H9 (cell line): ENCODE measurements at regions not wholly inside any gene's neighbourhood (a gene's known extent, or its start where the extent isn't known, plus 50 kb on each side); places are given as distances from the start of the nearest gene placed in this dataset.

ENCODE experiments used
- DNase-seq: peaks from one replicate; pipeline ENCODE4 v3.0.0-alpha.2; 2017
- H2AFZ ChIP-seq: one replicate; pipeline ENCODE4 v1.6.1; 2013; ENCODE audit warnings: mild to moderate bottlenecking, low read length, control low read depth, moderate library complexity
- H2AK5ac ChIP-seq: 2 replicates; pipeline ENCODE4 v1.6.1; 2013; ENCODE audit warnings: low read length, control low read depth, mixed read lengths; ENCODE audit not compliant: insufficient read length
- H2BK120ac ChIP-seq: one replicate; pipeline ENCODE4 v1.6.1; 2013; ENCODE audit warnings: low read depth, mild to moderate bottlenecking, low read length, control low read depth, inconsistent platforms; ENCODE audit not compliant: poor library complexity, severe bottlenecking
- H2BK12ac ChIP-seq: 2 replicates; pipeline ENCODE4 v1.6.1; 2013; ENCODE audit warnings: low read length, control low read depth, mixed read lengths, low read depth; ENCODE audit not compliant: insufficient read length
- H2BK15ac ChIP-seq: 2 replicates; pipeline ENCODE4 v1.6.1; 2013; ENCODE audit warnings: low read depth, low read length, control low read depth
- H2BK20ac ChIP-seq: one replicate; pipeline ENCODE4 v1.6.1; 2013; ENCODE audit warnings: low read depth, mild to moderate bottlenecking, low read length, control low read depth, inconsistent platforms; ENCODE audit not compliant: poor library complexity, severe bottlenecking
- H2BK5ac ChIP-seq: 2 replicates; pipeline ENCODE4 v1.6.1; 2013; ENCODE audit warnings: low read length, control low read depth, mixed read lengths; ENCODE audit not compliant: insufficient read length
- H3K14ac ChIP-seq: 2 replicates; pipeline ENCODE4 v1.6.1; 2013; ENCODE audit warnings: low read length, control low read depth; ENCODE audit not compliant: insufficient read depth
- H3K18ac ChIP-seq: 2 replicates; pipeline ENCODE4 v1.6.1; 2013; ENCODE audit warnings: low read depth, mild to moderate bottlenecking, mixed read lengths, low read length, control low read depth; ENCODE audit not compliant: insufficient read length
- H3K23ac ChIP-seq: 2 replicates; pipeline ENCODE4 v1.6.1; 2013; ENCODE audit warnings: low read length, control low read depth, mixed read lengths, low read depth; ENCODE audit not compliant: insufficient read length
- H3K23me2 ChIP-seq: 2 replicates; pipeline ENCODE4 v1.6.1; 2013; ENCODE audit warnings: low read depth, mild to moderate bottlenecking, mixed read lengths, low read length, control low read depth; ENCODE audit not compliant: insufficient read length, poor library complexity, severe bottlenecking
- H3K27ac ChIP-seq: 2 replicates; pipeline ENCODE4 v1.5.1; 2013; ENCODE audit warnings: low read length, control low read depth, mixed read lengths, low read depth; ENCODE audit not compliant: insufficient read length
- H3K27me3 ChIP-seq: 2 replicates; pipeline ENCODE4 v1.6.1; 2013; ENCODE audit warnings: low read length, control low read depth, inconsistent platforms; ENCODE audit not compliant: insufficient read depth
- H3K4ac ChIP-seq: 2 replicates; pipeline ENCODE4 v1.6.1; 2013; ENCODE audit warnings: low read depth, mild to moderate bottlenecking, control low read depth, inconsistent platforms, low read length, moderate library complexity
- H3K4me1 ChIP-seq: 2 replicates; pipeline ENCODE4 v1.6.1; 2013; ENCODE audit warnings: low read length, control low read depth, inconsistent platforms; ENCODE audit not compliant: insufficient read depth
- H3K4me2 ChIP-seq: 2 replicates; pipeline ENCODE4 v1.6.1; 2013; ENCODE audit warnings: low read length, control low read depth, mixed read lengths; ENCODE audit not compliant: insufficient read length, insufficient read depth
- H3K56ac ChIP-seq: 2 replicates; pipeline ENCODE4 v1.6.1; 2013; ENCODE audit warnings: low read depth, mild to moderate bottlenecking, mixed read lengths, low read length, control low read depth; ENCODE audit not compliant: insufficient read length
- H3K79me1 ChIP-seq: 2 replicates; pipeline ENCODE4 v1.6.1; 2013; ENCODE audit warnings: low read depth, mild to moderate bottlenecking, moderate library complexity, low read length, control low read depth, inconsistent platforms; ENCODE audit not compliant: insufficient read depth, poor library complexity, severe bottlenecking
- H3K79me2 ChIP-seq: 2 replicates; pipeline ENCODE4 v1.6.1; 2013; ENCODE audit warnings: low read length, control low read depth, inconsistent platforms; ENCODE audit not compliant: insufficient read depth
- H3K9ac ChIP-seq: 2 replicates; pipeline ENCODE4 v1.6.1; 2013; ENCODE audit warnings: low read length, control low read depth, mixed read lengths; ENCODE audit not compliant: insufficient read length; ENCODE audit errors: extremely low read depth
- H3K9me3 ChIP-seq: one replicate; pipeline ENCODE4 v1.6.1; 2013; ENCODE audit warnings: low read depth, low read length, inconsistent platforms; ENCODE audit not compliant: control insufficient read depth
- H3T11ph ChIP-seq: one replicate; pipeline ENCODE4 v1.6.1; 2013; ENCODE audit warnings: mild to moderate bottlenecking, low read length, control low read depth, inconsistent platforms
- H4K20me1 ChIP-seq: one replicate; pipeline ENCODE4 v1.6.1; 2013; ENCODE audit not compliant: control insufficient read depth, insufficient read length, insufficient read depth
- H4K5ac ChIP-seq: 2 replicates; pipeline ENCODE4 v1.6.1; 2013; ENCODE audit warnings: low read depth, mild to moderate bottlenecking, mixed read lengths, low read length, control low read depth; ENCODE audit not compliant: insufficient read length
- H4K8ac ChIP-seq: replicated peaks from 2 replicates; pipeline ENCODE4 v1.6.1; 2013; ENCODE audit warnings: low read length, control low read depth, mixed read lengths, low read depth; ENCODE audit not compliant: insufficient read length
- H4K91ac ChIP-seq: 2 replicates; pipeline ENCODE4 v1.6.1; 2013; ENCODE audit warnings: low read depth, mild to moderate bottlenecking, moderate library complexity, mixed read lengths, low read length, control low read depth; ENCODE audit not compliant: insufficient read length
- H3K27ac Mint-ChIP-seq, 3 experiments: 2 replicates in 2 of 3; 3 replicates in 1 of 3; pipeline ENCODE4 v1.8.0; 2020 to 2021; ENCODE audit warnings: mixed read lengths in 3 of 3, mild to moderate bottlenecking in 1 of 3, moderate library complexity in 1 of 3
- H3K27me3 Mint-ChIP-seq: 2 replicates; pipeline ENCODE4 v1.8.0; 2021; ENCODE audit warnings: low read depth, mild to moderate bottlenecking, moderate library complexity, mixed read lengths
- H3K36me3 Mint-ChIP-seq, 3 experiments: 2 replicates in 2 of 3; 3 replicates in 1 of 3; pipeline ENCODE4 v1.8.0; 2020 to 2021; ENCODE audit warnings: low read depth in 3 of 3, mixed read lengths in 3 of 3; ENCODE audit not compliant: insufficient read depth in 1 of 3
- H3K4me1 Mint-ChIP-seq, 2 experiments: 2 replicates each; pipeline ENCODE4 v1.8.0; 2020; ENCODE audit warnings: mixed read lengths in 2 of 2
- H3K4me3 Mint-ChIP-seq, 2 experiments: 2 replicates in 1 of 2; 3 replicates in 1 of 2; pipeline ENCODE4 v1.8.0; 2020 to 2021; ENCODE audit warnings: mild to moderate bottlenecking in 2 of 2, mixed read lengths in 2 of 2, moderate library complexity in 1 of 2
- H3K9me3 Mint-ChIP-seq, 2 experiments: 2 replicates in 1 of 2; 3 replicates in 1 of 2; pipeline ENCODE4 v1.8.0; 2020; ENCODE audit warnings: mild to moderate bottlenecking in 2 of 2, mixed read lengths in 2 of 2, moderate library complexity in 1 of 2
- CTCF ChIP-seq: fragments of 200-600 bp; sonication (generic); conservative IDR thresholded peaks from 3 replicates; pipeline ENCODE4 v1.8.0; 2021; ENCODE audit warnings: antibody characterized with exemption, mild to moderate bottlenecking
- WGBS: extraction: QIAGEN DNeasy Blood & Tissue Kit; methylation state at CpG from one replicate; pipeline ENCODE4 v1.1.7; 2013; ENCODE audit warnings: missing lambda C conversion rate, low lambda C conversion rate, mixed read lengths; ENCODE audit not compliant: insufficient read length; ENCODE audit errors: extremely low coverage; 5-methylcytosine and 5-hydroxymethylcytosine counted together

- Histone ChIP-seq H3K79me1 (no peaks in the 10 kb centered on the region), H2AFZ (no peak overlapping the region), H3K14ac (no peak overlapping the region), H3K4me2 (no peak overlapping the region), H3K4me1 (no peaks in the 10 kb centered on the region), H4K91ac (no peak overlapping the region), H3K9ac (no peak overlapping the region), H3K27me3 (no peaks in the 10 kb centered on the region), H2AK5ac (no peak overlapping the region), H2BK12ac (no peak overlapping the region), H3T11ph (no peak overlapping the region), H3K79me2 (no peaks in the 10 kb centered on the region), H3K23me2 (no peaks in the 10 kb centered on the region), H2BK15ac (no peak overlapping the region), H2BK5ac (no peak overlapping the region), H3K27ac (no peak overlapping the region), H4K5ac (no peak overlapping the region), H4K20me1 (no peaks in the 10 kb centered on the region), H3K9me3 (no peaks in the 10 kb centered on the region), H3K4ac (no peak overlapping the region), H3K23ac (no peak overlapping the region), H3K18ac (no peak overlapping the region), H2BK120ac (no peak overlapping the region), H4K8ac (no peak overlapping the region), H3K56ac (no peak overlapping the region), H2BK20ac (no peak overlapping the region)
- Mint-ChIP-seq H3K4me1 (peaks cover 8% of the 10 kb centered on the region in 2 experiments), H3K9me3 (no peaks in the 10 kb centered on the region), H3K27me3 (no peaks in the 10 kb centered on the region), H3K36me3 (no peaks in the 10 kb centered on the region), H3K27ac (no peak overlapping the region), H3K4me3 (no peak overlapping the region)
- no peak for TF ChIP-seq CTCF
- no peak for DNase-seq
- WGBS: no CpG with 5 or more reads among the region's 3 CpGs
Measured at GRCh38 chr14:83147006-83147405, 1613.4 kb upstream of the SEL1L start.
